ENCODE measurements at regions not wholly inside any gene's neighbourhood (a gene's known extent, or its start where the extent isn't known, plus 50 kb on each side); places are given as distances from the start of the nearest gene placed in this dataset.

DNA sequence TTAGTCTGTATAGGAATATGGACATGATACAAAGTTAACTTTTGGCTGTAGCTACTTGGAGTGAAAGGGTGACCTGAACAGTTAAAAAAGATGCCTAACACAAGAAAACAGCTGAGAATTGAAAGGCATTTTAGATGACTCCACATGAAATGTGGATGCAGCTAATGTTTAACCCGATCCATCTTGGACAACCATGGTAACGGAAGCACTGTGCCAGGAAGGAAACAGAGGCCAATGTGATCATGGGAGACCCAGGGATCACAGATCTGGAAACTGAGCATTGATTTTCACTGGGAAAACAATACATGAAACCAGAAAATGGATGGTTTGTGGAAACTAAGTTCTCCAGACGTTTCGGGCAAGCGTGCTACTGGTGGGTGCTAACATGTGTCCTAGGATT lies 669.1 kb downstream of the GALR1 start:
- TF ChIP-seq CTCF (IDR thresholded peaks at IDR 0.05; ENCODE audit: poor library complexity, severe bottlenecking) (no peak), EP300 (conservative IDR thresholded peaks at IDR 0.05; ENCODE audit: poor library complexity, severe bottlenecking) (no peak), MXI1 (conservative IDR thresholded peaks at IDR 0.05; ENCODE audit: poor library complexity, severe bottlenecking) (no peak)
